Fibroblast of lung (primary cell): ENCODE measurements at regions not wholly inside any gene's neighbourhood (a gene's known extent, or its start where the extent isn't known, plus 50 kb on each side); places are given as distances from the start of the nearest gene placed in this dataset.

Experiments
- DNase-seq, 2 donors: peaks; one replicate each; pipeline versions ENCODE4 v3.0.0 to v3.0.0-alpha.2; 2010; ENCODE audit warnings: low read depth in 2 of 2
- H2AFZ ChIP-seq: 2 replicates; pipeline ENCODE4 v1.5.1; 2012; ENCODE audit warnings: low read length, control low read depth, inconsistent platforms
- H3K27ac ChIP-seq: 2 replicates; pipeline ENCODE4 v1.5.1; 2011; ENCODE audit warnings: low read length, control low read depth; ENCODE audit not compliant: insufficient read depth
- H3K27me3 ChIP-seq: 2 replicates; pipeline ENCODE4 v1.5.1; 2011; ENCODE audit warnings: mild to moderate bottlenecking, low read length; ENCODE audit not compliant: control insufficient read depth, insufficient read depth
- H3K36me3 ChIP-seq: 2 replicates; pipeline ENCODE4 v1.5.1; 2011; ENCODE audit warnings: low read length; ENCODE audit not compliant: control insufficient read depth, insufficient read depth
- H3K4me1 ChIP-seq: 2 replicates; pipeline ENCODE4 v1.5.1; 2011; ENCODE audit warnings: low read length; ENCODE audit not compliant: control insufficient read depth, insufficient read depth; ENCODE audit errors: extremely low read depth
- H3K4me2 ChIP-seq: 2 replicates; pipeline ENCODE4 v1.5.1; 2011; ENCODE audit warnings: low read length, control low read depth; ENCODE audit not compliant: insufficient read depth; ENCODE audit errors: extremely low read depth
- H3K4me3 ChIP-seq, 4 experiments: fragments of 200-600 bp in 1 of 4; sonication (generic) in 1 of 4; replicated peaks in 1 of 4; 2 replicates each; pipeline ENCODE4 v1.5.1; 2011 to 2016; ENCODE audit warnings: low read length in 4 of 4, low read depth in 3 of 4, mild to moderate bottlenecking in 3 of 4, control low read depth in 2 of 4, inconsistent platforms in 1 of 4, mixed read lengths in 1 of 4; ENCODE audit not compliant: insufficient read depth in 1 of 4; ENCODE audit errors: control extremely low read depth in 1 of 4
- H3K79me2 ChIP-seq: 2 replicates; pipeline ENCODE4 v1.5.1; 2012; ENCODE audit warnings: mild to moderate bottlenecking, low read length, inconsistent platforms; ENCODE audit not compliant: control insufficient read depth, insufficient read depth
- H3K9ac ChIP-seq: 2 replicates; pipeline ENCODE4 v1.5.1; 2011; ENCODE audit warnings: mild to moderate bottlenecking, low read length, control low read depth; ENCODE audit not compliant: insufficient read depth
- H3K9me3 ChIP-seq: 2 replicates; pipeline ENCODE4 v1.5.1; 2012; ENCODE audit warnings: low read depth, low read length; ENCODE audit not compliant: control insufficient read depth, insufficient read depth
- H4K20me1 ChIP-seq: 2 replicates; pipeline ENCODE4 v1.5.1; 2011; ENCODE audit warnings: low read length; ENCODE audit not compliant: control insufficient read depth, insufficient read depth; ENCODE audit errors: extremely low read depth
- CTCF ChIP-seq, 2 donors: IDR thresholded peaks in 1 of 2; conservative IDR thresholded peaks in 1 of 2; 1 replicate in 1 of 2; 2 replicates in 1 of 2; pipeline ENCODE4 v1.5.1; 2011 to 2012; ENCODE audit warnings: low read length in 2 of 2, control low read depth in 1 of 2, inconsistent platforms in 1 of 2, low read depth in 1 of 2, mild to moderate bottlenecking in 1 of 2
- EZH2 ChIP-seq: IDR thresholded peaks from 2 replicates; pipeline ENCODE4 v1.5.1; 2012; ENCODE audit warnings: low read length, control low read depth, mild to moderate bottlenecking; ENCODE audit errors: missing control alignments

DNA sequence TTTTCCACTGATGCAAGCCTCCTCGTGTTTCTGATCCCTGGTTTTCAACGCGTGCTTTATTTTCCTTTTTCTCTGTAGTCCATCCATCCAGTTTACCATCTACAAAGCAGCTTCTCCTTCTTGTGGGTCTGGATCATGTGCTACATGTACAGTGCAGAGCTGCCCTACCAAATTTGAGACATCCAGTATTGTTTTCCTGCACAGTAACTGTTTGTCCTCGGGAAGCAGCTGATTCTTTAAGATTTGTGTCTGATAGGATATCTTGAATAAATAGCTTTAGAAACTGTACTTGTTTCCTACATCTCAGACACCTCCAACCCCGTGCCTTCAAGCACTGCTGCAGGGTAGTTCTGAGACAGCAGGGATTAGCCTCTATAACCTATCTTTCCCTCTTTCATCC, 368.1 kb upstream of the FAR2 start:
- Histone ChIP-seq H3K36me3 (no peaks in the 10 kb centered on the region), H3K4me3 (no peak overlapping the region)
- TF ChIP-seq EZH2 (no peak), CTCF (conservative IDR thresholded peaks at IDR 0.05 in 1 of 2, IDR thresholded peaks at IDR 0.05 in 1 of 2; ENCODE audit: low read depth in 1 of 2, low read length in 2 of 2) (no peak)

DNA sequence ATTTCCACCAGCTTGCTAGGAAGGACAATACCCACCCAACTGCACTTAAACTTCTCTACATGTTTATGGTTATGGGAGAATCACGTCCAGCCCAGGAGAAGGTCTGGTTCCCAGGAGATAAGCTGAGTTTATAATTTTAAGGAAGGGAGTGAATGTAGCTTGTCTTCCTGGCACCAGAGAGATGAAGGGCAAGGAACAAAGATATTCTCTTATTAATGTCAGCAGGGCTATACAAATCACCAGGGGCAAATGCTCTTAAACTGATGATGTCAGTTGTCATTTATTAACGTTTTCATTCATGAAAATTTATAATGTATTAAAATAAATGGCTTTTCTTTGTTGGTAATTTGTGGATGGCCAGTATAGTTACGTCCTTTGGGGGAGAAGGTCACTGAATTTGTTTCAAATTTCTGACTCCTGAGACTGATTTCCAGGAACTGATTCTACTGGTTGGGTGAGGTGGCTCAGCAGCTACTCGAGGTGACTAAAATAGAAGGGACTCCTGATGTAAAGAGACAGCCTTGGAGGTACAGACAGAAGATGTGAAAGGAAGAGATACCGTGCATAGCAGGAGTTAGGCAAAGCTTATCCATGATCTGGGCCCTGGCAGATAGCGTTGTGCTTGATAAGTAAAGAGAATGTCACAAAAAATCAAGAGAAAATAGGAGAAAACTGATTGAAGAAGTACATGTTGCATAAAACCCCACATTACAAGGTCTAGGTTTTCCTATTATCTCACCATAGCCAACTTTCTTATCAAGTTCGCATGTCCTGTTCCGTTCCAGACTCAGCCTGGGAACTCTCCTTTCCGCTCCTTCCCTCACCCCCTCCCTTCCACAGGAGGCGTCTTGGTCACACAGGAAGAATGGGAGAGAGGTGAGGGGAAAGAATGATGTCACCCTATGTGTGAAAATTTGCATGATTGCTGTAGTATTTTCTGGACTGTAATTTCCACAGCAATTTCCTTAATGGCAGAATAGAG, 367.1 kb upstream of the FAR2 start:
- Histone ChIP-seq H3K36me3 (no peaks in the 10 kb centered on the region), H2AFZ (no peak overlapping the region), H4K20me1 (no peaks in the 10 kb centered on the region), H3K9me3 (no peaks in the 10 kb centered on the region), H3K4me1 (no peaks in the 10 kb centered on the region), H3K4me2 (no peak overlapping the region), H3K27ac (no peak overlapping the region), H3K79me2 (no peaks in the 10 kb centered on the region), H3K9ac (no peak overlapping the region), H3K27me3 (no peaks in the 10 kb centered on the region), H3K4me3 (no peak overlapping the region)
- no peak for DNase-seq
- TF ChIP-seq CTCF (conservative IDR thresholded peaks at IDR 0.05 in 1 of 2, IDR thresholded peaks at IDR 0.05 in 1 of 2; ENCODE audit: low read depth in 1 of 2, low read length in 2 of 2) (no peak), EZH2 (no peak)

More for the DNA sequence above, 368.1 kb upstream of the FAR2 start:
- Histone ChIP-seq H3K79me2 (no peaks in the 10 kb centered on the region), H3K27me3 (no peaks in the 10 kb centered on the region), H3K27ac (no peak overlapping the region), H4K20me1 (no peaks in the 10 kb centered on the region), H3K9me3 (no peaks in the 10 kb centered on the region), H3K4me1 (no peaks in the 10 kb centered on the region), H2AFZ (no peak overlapping the region), H3K4me2 (no peak overlapping the region), H3K9ac (no peak overlapping the region)
- DNase-seq, result no peak

- Histone ChIP-seq H3K9ac (no peak overlapping the region), H3K4me3 (no peak overlapping the region), H2AFZ (no peak overlapping the region), H3K9me3 (no peaks in the 10 kb centered on the region), H3K27ac (no peak overlapping the region), H4K20me1 (no peaks in the 10 kb centered on the region), H3K79me2 (no peaks in the 10 kb centered on the region), H3K4me1 (no peaks in the 10 kb centered on the region), H3K36me3 (no peaks in the 10 kb centered on the region), H3K27me3 (no peaks in the 10 kb centered on the region), H3K4me2 (no peak overlapping the region)
- no peak for DNase-seq
- TF ChIP-seq EZH2, result no peak
- no peak for TF ChIP-seq CTCF (conservative IDR thresholded peaks at IDR 0.05 in 1 of 2, IDR thresholded peaks at IDR 0.05 in 1 of 2; ENCODE audit: low read depth in 1 of 2, low read length in 2 of 2)
Measured at GRCh38 chr12:28782812-28783211, 366.3 kb upstream of the FAR2 start.
